ENCODE measurements at regions not wholly inside any gene's neighbourhood (a gene's known extent, or its start where the extent isn't known, plus 50 kb on each side); places are given as distances from the start of the nearest gene placed in this dataset.

DNA sequence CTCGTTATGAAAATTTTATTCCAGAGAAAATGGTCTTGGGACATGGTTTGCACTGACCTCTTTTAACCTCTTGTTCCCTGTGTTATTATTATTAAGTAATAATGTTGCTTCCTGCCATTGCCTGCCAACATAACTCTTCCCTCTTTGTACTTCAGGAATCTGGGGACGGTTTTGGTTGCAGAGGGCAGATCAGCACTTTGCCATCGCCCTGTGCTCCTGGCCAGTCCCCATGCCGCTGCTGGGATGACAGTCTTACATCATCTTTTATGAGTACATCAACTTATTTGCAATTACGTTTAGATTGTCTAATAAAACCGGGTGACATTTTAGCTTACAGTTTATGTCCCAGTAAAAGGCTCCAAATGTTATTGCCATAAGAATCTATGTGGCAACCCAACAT lies 157.2 kb downstream of the CDH26 start:
- TF ChIP-seq, protein P1, sequence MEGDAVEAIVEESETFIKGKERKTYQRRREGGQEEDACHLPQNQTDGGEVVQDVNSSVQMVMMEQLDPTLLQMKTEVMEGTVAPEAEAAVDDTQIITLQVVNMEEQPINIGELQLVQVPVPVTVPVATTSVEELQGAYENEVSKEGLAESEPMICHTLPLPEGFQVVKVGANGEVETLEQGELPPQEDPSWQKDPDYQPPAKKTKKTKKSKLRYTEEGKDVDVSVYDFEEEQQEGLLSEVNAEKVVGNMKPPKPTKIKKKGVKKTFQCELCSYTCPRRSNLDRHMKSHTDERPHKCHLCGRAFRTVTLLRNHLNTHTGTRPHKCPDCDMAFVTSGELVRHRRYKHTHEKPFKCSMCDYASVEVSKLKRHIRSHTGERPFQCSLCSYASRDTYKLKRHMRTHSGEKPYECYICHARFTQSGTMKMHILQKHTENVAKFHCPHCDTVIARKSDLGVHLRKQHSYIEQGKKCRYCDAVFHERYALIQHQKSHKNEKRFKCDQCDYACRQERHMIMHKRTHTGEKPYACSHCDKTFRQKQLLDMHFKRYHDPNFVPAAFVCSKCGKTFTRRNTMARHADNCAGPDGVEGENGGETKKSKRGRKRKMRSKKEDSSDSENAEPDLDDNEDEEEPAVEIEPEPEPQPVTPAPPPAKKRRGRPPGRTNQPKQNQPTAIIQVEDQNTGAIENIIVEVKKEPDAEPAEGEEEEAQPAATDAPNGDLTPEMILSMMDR (conservative IDR thresholded peaks at IDR 0.05; ENCODE audit: low read depth, low read length), result no peak
- TF ChIP-seq EZH2 (IDR thresholded peaks at IDR 0.05; ENCODE audit: low read length, unreplicated experiment), result no peak
